Pancreas (tissue), 10 donors: ENCODE measurements at regions not wholly inside any gene's neighbourhood (a gene's known extent, or its start where the extent isn't known, plus 50 kb on each side); places are given as distances from the start of the nearest gene placed in this dataset.

Experiments used
- ATAC-seq, 4 donors: fragments of 200-7000 bp; cut with Tn5 transposase; one replicate each; pipeline versions ENCODE4 v1.8.0 to v1.9.1; 2020; ENCODE audit warnings: mild to moderate bottlenecking in 4 of 4, moderate library complexity in 4 of 4
- DNase-seq, 6 donors: peaks; one replicate each; pipeline ENCODE4 v3.0.0-alpha.2; 2020
- FAIRE-seq: peaks from 2 replicates; lab custom pipeline; 2012; peaks lifted over from hg19 to GRCh38; lab: Jason Lieb, UNC
- H3K27ac ChIP-seq, 4 donors: fragments of 200-600 bp; sonication (generic); 1 replicate in 3 of 4; 2 replicates in 1 of 4; pipeline versions ENCODE4 v1.5.0 to v1.8.0; 2020
- H3K27me3 ChIP-seq, 4 donors: fragments of 200-600 bp; one replicate each; pipeline ENCODE4 v1.8.0; 2021
- H3K36me3 ChIP-seq, 3 donors: fragments of 200-600 bp; sonication (generic) in 1 of 3; one replicate each; pipeline versions ENCODE4 v1.5.0 to v1.8.0; 2020 to 2021
- H3K4me1 ChIP-seq, 3 donors: fragments of 200-600 bp; one replicate each; pipeline ENCODE4 v1.8.0; 2021
- H3K4me3 ChIP-seq, 4 donors: fragments of 200-600 bp; sonication (generic) in 2 of 4; one replicate each; pipeline versions ENCODE4 v1.5.0 to v1.8.0; 2020 to 2021
- H3K9me3 ChIP-seq, 4 donors: fragments of 200-600 bp; one replicate each; pipeline ENCODE4 v1.8.0; 2021
- WGBS, 2 donors: extraction: QIAGEN DNeasy Blood & Tissue Kit; methylation state at CpG; one replicate each; pipeline ENCODE4 v1.1.7; 2013; 5-methylcytosine and 5-hydroxymethylcytosine counted together
- intact Hi-C, 3 donors: fragments of 100-400 bp; cut with DNase I; formaldehyde crosslinking; loops; one replicate each; pipeline versions ENCODE4 v1.11.1 to v1.14.2; 2022
- TF ChIP-seq, protein P1 (sequence below), 4 donors: fragments of 200-600 bp; sonication (generic) in 3 of 4; IDR thresholded peaks; one replicate each; pipeline versions ENCODE4 v1.5.0 to v1.8.0; 2021; ENCODE audit warnings: antibody characterized with exemption in 4 of 4
- donor health status: healthy with polysubstance abuse.
- donor health status: DM: no; HTN: no; CAD: no; lungs with moderate emphysema.
- donor health status: DM: no; HTN: no; CAD: no.
- donor health status: control.
- donor health status: control.
- donor health status: Bipolar disorder and iron deficiency.
- donor health status: DM: yes; HTN: yes; CAD: no.
- donor health status: DM: no; HTN: no; CAD: no.
- donor health status: DM: no; HTN: no; CAD: no.
- donor health status: DM: yes; HTN: yes; CAD: no.

DNA sequence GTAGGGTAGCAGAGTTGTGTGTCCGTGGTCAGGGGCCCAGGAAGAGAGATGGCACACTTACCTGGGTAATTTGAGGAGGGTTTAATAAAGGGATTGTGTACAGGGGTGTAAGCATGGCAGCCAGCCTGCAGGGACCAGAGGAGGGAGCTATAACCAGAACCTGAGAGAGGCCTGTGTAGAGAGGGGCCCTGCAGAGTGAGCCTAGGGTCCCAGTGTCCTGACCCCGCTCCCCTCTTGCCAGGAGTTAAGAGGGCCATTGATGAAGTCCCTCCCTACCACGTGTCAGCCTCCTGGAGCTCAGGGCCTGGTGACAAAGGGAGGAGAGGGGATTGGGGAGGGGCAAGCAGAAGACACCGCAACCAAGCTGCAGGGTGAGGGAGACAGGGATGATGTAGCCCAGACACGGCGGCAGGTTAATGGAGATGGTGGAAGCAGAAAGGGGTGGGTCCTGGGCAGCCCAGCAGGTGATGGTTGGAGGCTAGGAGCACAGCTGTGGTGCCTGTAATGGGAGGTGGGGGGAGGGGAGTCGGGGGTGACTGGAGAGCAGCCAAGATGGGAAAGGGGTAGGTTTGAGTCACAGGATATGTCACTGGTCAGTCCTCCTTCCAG, 165.4 kb upstream of the TOPAZ1 start:
- intact Hi-C loops = no loop called here
- Histone ChIP-seq H3K36me3 (no peaks in the 10 kb centered on the region), H3K27me3 (no peaks in the 10 kb centered on the region), H3K27ac (no peak overlapping the region), H3K4me1 (no peaks in the 10 kb centered on the region), H3K9me3 (no peaks in the 10 kb centered on the region), H3K4me3 (no peak overlapping the region)
- 67 to 68% methylated on average over 7 of the region's 7 CpGs for WGBS, 2 donors
- no peak for FAIRE-seq
- no peak for DNase-seq
- TF ChIP-seq, protein P1, sequence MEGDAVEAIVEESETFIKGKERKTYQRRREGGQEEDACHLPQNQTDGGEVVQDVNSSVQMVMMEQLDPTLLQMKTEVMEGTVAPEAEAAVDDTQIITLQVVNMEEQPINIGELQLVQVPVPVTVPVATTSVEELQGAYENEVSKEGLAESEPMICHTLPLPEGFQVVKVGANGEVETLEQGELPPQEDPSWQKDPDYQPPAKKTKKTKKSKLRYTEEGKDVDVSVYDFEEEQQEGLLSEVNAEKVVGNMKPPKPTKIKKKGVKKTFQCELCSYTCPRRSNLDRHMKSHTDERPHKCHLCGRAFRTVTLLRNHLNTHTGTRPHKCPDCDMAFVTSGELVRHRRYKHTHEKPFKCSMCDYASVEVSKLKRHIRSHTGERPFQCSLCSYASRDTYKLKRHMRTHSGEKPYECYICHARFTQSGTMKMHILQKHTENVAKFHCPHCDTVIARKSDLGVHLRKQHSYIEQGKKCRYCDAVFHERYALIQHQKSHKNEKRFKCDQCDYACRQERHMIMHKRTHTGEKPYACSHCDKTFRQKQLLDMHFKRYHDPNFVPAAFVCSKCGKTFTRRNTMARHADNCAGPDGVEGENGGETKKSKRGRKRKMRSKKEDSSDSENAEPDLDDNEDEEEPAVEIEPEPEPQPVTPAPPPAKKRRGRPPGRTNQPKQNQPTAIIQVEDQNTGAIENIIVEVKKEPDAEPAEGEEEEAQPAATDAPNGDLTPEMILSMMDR (IDR thresholded peaks at IDR 0.05) = no peak
- no peak for ATAC-seq

DNA sequence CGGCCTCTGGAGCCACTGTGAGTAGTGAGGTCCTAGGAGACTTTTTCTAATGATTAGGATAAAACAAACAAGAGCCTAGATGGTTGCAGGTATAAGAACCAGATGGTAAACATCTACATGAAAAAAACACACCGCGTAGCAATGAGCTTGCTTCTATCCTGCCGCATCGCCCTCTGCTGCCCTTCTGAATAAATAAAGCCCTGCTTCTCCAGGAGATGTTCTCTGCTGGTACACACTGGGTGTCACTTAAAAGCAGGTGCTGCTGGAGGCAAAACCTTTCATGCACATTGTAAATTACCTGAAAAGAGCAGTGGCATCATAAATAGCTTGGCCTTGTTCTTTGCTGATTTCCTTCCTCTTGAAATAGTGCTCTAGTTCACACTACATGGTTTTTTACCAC, 164.4 kb upstream of the TOPAZ1 start:
- ATAC-seq = no peak
- H3K9me3 ChIP-seq = no peaks in the 10 kb centered on the region
- TF ChIP-seq, protein P1 (IDR thresholded peaks at IDR 0.05) = no peak
- no peak overlapping the region for H3K4me3 ChIP-seq
- no peaks in the 10 kb centered on the region for H3K27me3 ChIP-seq
- no peak for DNase-seq
- H3K36me3 ChIP-seq = no peaks in the 10 kb centered on the region
- intact Hi-C loops = no loop called here
- no peak for FAIRE-seq
- 43 to 45% methylated on average over 5 of the region's 5 CpGs for WGBS, 2 donors
- H3K4me1 ChIP-seq = no peaks in the 10 kb centered on the region
- H3K27ac ChIP-seq = no peak overlapping the region

DNA sequence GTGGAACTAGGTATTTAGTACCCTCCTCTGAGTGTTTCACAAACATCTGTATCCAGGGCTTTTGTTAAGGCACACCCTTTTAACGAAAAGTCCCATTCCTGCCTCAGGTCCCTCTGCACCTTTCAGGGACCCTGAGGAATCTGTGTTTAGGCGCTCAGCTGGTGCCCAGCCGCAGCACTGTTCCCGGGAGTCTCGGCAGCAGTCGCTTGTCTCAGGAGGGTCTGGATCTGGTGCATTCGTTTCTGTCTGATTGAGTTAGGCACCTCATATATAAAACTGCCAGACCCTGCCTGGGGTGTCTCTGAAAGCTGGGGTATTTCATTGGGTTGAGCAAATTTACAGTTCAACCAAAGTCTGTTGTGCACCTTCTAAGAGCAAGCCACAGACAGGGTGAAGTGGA, 162.8 kb upstream of the TOPAZ1 start:
- DNase-seq (no peak), ATAC-seq (no peak), FAIRE-seq (no peak)
- H3K27ac ChIP-seq = no peak overlapping the region
- 74 to 78% methylated on average over 7 of the region's 7 CpGs for WGBS, 2 donors
- no peaks in the 10 kb centered on the region for H3K4me1 ChIP-seq
- no peaks in the 10 kb centered on the region for H3K36me3 ChIP-seq
- H3K4me3 ChIP-seq = no peak overlapping the region
- intact Hi-C loops = no loop called here
- H3K9me3 ChIP-seq = no peaks in the 10 kb centered on the region
- TF ChIP-seq, protein P1 (IDR thresholded peaks at IDR 0.05) = no peak
- H3K27me3 ChIP-seq = no peaks in the 10 kb centered on the region

DNA sequence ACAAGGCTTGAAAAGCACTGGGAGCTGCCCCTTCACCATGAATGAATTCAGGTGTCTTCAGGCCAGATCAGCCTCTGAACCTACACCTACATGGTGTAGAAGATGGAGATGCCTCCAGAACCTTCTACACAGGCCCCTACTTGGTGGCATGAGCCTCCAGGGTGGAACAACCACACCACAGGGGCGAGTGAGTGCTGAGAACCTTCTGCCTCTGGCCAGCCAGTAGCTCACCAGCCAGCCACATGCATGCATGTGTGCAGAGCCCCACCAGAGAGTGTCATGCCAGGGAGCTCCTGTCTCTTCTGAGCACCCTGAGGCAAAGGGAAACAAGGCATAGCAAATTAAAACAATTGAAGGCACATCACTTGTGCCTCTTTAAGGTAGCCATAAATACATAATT, 161.8 kb upstream of the TOPAZ1 start:
- TF ChIP-seq, protein P1 (IDR thresholded peaks at IDR 0.05) = no peak
- 43 to 55% methylated on average over 1 of the region's 1 CpG for WGBS, 2 donors
- ATAC-seq (no peak), DNase-seq (no peak), FAIRE-seq (no peak)
- H3K9me3 ChIP-seq = no peaks in the 10 kb centered on the region
- no peak overlapping the region for H3K4me3 ChIP-seq
- H3K36me3 ChIP-seq = no peaks in the 10 kb centered on the region
- intact Hi-C loops = no loop called here
- H3K4me1 ChIP-seq = no peaks in the 10 kb centered on the region
- H3K27ac ChIP-seq = no peak overlapping the region
- no peaks in the 10 kb centered on the region for H3K27me3 ChIP-seq

DNA sequence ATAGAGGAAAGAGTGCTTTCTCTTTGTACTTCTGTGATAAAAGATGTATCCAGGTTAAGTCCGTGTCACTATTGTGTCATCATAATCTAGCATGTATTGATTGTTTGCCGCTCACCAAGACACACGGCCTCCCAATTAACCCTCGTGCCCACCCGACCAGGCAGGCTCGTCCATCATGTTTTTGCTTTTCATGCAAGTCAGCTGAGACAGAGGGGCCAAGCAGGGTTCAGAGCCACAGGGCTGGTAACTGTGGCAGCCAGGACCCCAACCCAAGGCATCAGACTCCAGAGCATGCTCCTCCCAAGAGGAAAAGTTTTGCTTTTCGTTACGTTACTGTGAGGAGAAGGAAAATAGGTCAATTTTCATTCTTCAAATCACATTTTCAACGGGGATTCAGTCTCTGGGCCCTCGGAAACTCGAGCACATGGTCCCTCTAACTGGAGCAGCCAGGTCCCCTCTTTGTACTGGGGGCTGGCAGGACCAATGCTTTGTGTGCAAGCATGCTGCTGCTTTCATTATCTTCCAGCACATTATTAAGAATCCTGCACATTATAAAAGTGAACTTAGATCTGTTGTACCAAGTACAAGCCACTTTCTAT, 161.1 kb upstream of the TOPAZ1 start:
- DNase-seq (no peak), FAIRE-seq (no peak), ATAC-seq (no peak)
- intact Hi-C loops = no loop called here
- no peak overlapping the region for H3K4me3 ChIP-seq
- H3K27ac ChIP-seq = no peak overlapping the region
- no peaks in the 10 kb centered on the region for H3K4me1 ChIP-seq
- 47 to 50% methylated on average over 11 of the region's 11 CpGs for WGBS, 2 donors
- TF ChIP-seq, protein P1 (IDR thresholded peaks at IDR 0.05) = no peak
- H3K36me3 ChIP-seq = no peaks in the 10 kb centered on the region
- H3K9me3 ChIP-seq = no peaks in the 10 kb centered on the region
- no peaks in the 10 kb centered on the region for H3K27me3 ChIP-seq
